ENCODE measurements at regions not wholly inside any gene's neighbourhood (a gene's known extent, or its start where the extent isn't known, plus 50 kb on each side); places are given as distances from the start of the nearest gene placed in this dataset.

GRCh38 chr21:22584308-22584707 is 1586.1 kb downstream of the NCAM2 start:
- ATAC-seq, result no peak
- TF ChIP-seq ZFX (IDR thresholded peaks at IDR 0.05), result no peak
- TF ChIP-seq REST (IDR thresholded peaks at IDR 0.05; ENCODE audit: low read depth), result no peak
- TF ChIP-seq POLR2A (IDR thresholded peaks at IDR 0.05; ENCODE audit: borderline replicate concordance, extremely low read depth, insufficient read depth, insufficient read length), result no peak
- no peak for TF ChIP-seq TCF7L2 (IDR thresholded peaks at IDR 0.05; ENCODE audit: borderline replicate concordance, extremely low read depth, insufficient read depth, insufficient read length)
- TF ChIP-seq CTCF (IDR thresholded peaks at IDR 0.05 in 2 of 3, conservative IDR thresholded peaks at IDR 0.05 in 1 of 3; ENCODE audit: borderline replicate concordance in 1 of 3, insufficient read depth in 1 of 3, low read depth in 2 of 3, low read length in 2 of 3), result no peak
- no peak for TF ChIP-seq JUND (IDR thresholded peaks at IDR 0.05)
- TF ChIP-seq RAD21 (IDR thresholded peaks at IDR 0.05; ENCODE audit: low read depth), result no peak
- TF ChIP-seq ELF1 (IDR thresholded peaks at IDR 0.05; ENCODE audit: borderline replicate concordance, low read depth), result no peak
- no peak for TF ChIP-seq EZH2phosphoT487 (IDR thresholded peaks at IDR 0.05; ENCODE audit: borderline replicate concordance)

More at GRCh38 chr21:22584308-22584707, 1586.1 kb downstream of the NCAM2 start:
- Histone ChIP-seq H3K27ac (ENCODE audit: low read depth, low read length) (no peak overlapping the region), H3K79me2 (ENCODE audit: insufficient read depth, low read length) (no peaks in the 10 kb centered on the region), H3K4me1 (ENCODE audit: control insufficient read depth in 1 of 2, insufficient read depth in 2 of 2, low read length in 2 of 2) (no peaks in the 10 kb centered on the region), H3K36me3 (ENCODE audit: control insufficient read depth in 1 of 2, insufficient read depth in 2 of 2, low read length in 2 of 2) (no peaks in the 10 kb centered on the region), H3K4me3 (replicated peaks in 1 of 2; ENCODE audit: low read depth in 1 of 2, low read length in 2 of 2) (no peak overlapping the region), H3K9me2 (ENCODE audit: insufficient read depth) (no peaks in the 10 kb centered on the region), H4K20me1 (ENCODE audit: insufficient read depth) (no peaks in the 10 kb centered on the region), H3K27me3 (ENCODE audit: insufficient read depth, low read length) (no peaks in the 10 kb centered on the region), H2AFZ (ENCODE audit: low read depth, low read length, poor library complexity, severe bottlenecking) (no peak overlapping the region), H3K9me3 (ENCODE audit: control insufficient read depth in 1 of 2, insufficient read depth in 1 of 2, low read depth in 1 of 2, low read length in 2 of 2) (peaks cover 0 to 17% of the 10 kb centered on the region in 2 experiments; a peak in 2 of 4 replicates), H3K4me2 (ENCODE audit: low read length) (no peak overlapping the region), H3K9ac (ENCODE audit: low read length) (no peak overlapping the region)
- DNase-seq (ENCODE audit: low read depth, low spot score), result no peak
- ChIA-PET RAD21 (ENCODE audit: low non-redundant PET in 1 of 2, low total read pairs in 2 of 2, uncharacterized antibody in 2 of 2, unreplicated experiment in 2 of 2) (no interaction called here), CTCF (no interaction called here), POLR2A (no interaction called here)
- BruUV-seq (replicated peaks), result no TSS peak
- intact Hi-C loops (cut with micrococcal nuclease), result no loop called here

All from HCT116 (cell line).